HepG2 (cell line): ENCODE measurements at regions not wholly inside any gene's neighbourhood (a gene's known extent, or its start where the extent isn't known, plus 50 kb on each side); places are given as distances from the start of the nearest gene placed in this dataset.

Experiments used
- ATAC-seq: fragments of 200-7000 bp; cut with Tn5 transposase; 3 replicates; pipeline ENCODE4 v1.9.1; 2020; ENCODE audit warnings: mild to moderate bottlenecking, moderate library complexity
- BruUV-seq: library from RNA; stranded (reverse); fragments of 400-500 nt; replicated peaks from 2 replicates; lab custom pipeline; 2021; lab: Mats Ljungman, UMichigan
- CTCF ChIA-PET: fragments of 300-600 bp; formaldehyde crosslinking; extraction: SDS; loops from one replicate; lab custom pipeline; 2021; ENCODE audit warnings: low total read pairs, inconsistent platforms, low intra/inter-chr PET ratio; lab: Yijun Ruan, JAX
- POLR2A ChIA-PET: fragments of 350-600 bp; sonication (Branson Sonifier 250); formaldehyde crosslinking; loops from one replicate; lab custom pipeline; 2020; ENCODE audit warnings: antibody characterized with exemption, inconsistent platforms; lab: Yijun Ruan, JAX
- DNase-seq: peaks from one replicate; pipeline ENCODE4 v3.0.0-alpha.2; 2015; ENCODE audit warnings: low spot score
- FAIRE-seq: peaks from 3 replicates; lab custom pipeline; 2011; peaks lifted over from hg19 to GRCh38; lab: Jason Lieb, UNC
- H2AFZ ChIP-seq: one replicate; pipeline ENCODE4 v1.6.1; 2011; ENCODE audit warnings: low read length, inconsistent platforms
- H3K27ac ChIP-seq: fragments of 300-600 bp; 3 replicates; pipeline ENCODE4 v1.8.0; 2011; ENCODE audit warnings: mixed run types, mild to moderate bottlenecking, mixed read lengths, low read length, inconsistent platforms; ENCODE audit not compliant: insufficient read depth; ENCODE audit errors: extremely low read length
- H3K27me3 ChIP-seq, 2 experiments: fragments of 200-600 bp in 1 of 2; 2 replicates in 1 of 2; 3 replicates in 1 of 2; pipeline versions ENCODE4 v1.6.0 to v1.8.0; 2011; ENCODE audit warnings: low read length in 2 of 2, mild to moderate bottlenecking in 2 of 2, moderate library complexity in 2 of 2, inconsistent platforms in 1 of 2; ENCODE audit not compliant: insufficient read depth in 2 of 2, control insufficient read depth in 1 of 2
- H3K36me3 ChIP-seq, 2 experiments: fragments of 200-600 bp in 1 of 2; replicated peaks in 1 of 2; 2 replicates in 1 of 2; 3 replicates in 1 of 2; pipeline versions ENCODE4 v1.5.1 to v1.8.0; 2011; ENCODE audit warnings: low read length in 2 of 2, inconsistent platforms in 1 of 2; ENCODE audit not compliant: insufficient read depth in 2 of 2, control insufficient read depth in 1 of 2
- H3K4me1 ChIP-seq: 2 replicates; pipeline ENCODE4 v1.5.1; 2012; ENCODE audit warnings: low read length, inconsistent platforms; ENCODE audit not compliant: insufficient read depth
- H3K4me2 ChIP-seq: 2 replicates; pipeline ENCODE4 v1.6.0; 2011; ENCODE audit warnings: low read depth, low read length, inconsistent platforms
- H3K4me3 ChIP-seq, 3 experiments: fragments of 200-600 bp in 1 of 3; sonication (generic), shearing (Covaris generic) in 1 of 3; replicated peaks in 1 of 3; 2 replicates each; pipeline ENCODE4 v1.5.1; 2011 to 2016; ENCODE audit warnings: low read length in 3 of 3, inconsistent platforms in 2 of 3, low read depth in 2 of 3, mild to moderate bottlenecking in 2 of 3, control low read depth in 1 of 3, mixed read lengths in 1 of 3; ENCODE audit not compliant: insufficient read depth in 1 of 3
- H3K79me2 ChIP-seq: one replicate; pipeline ENCODE4 v1.6.1; 2011; ENCODE audit warnings: low read length, inconsistent platforms; ENCODE audit not compliant: insufficient read depth
- H3K9ac ChIP-seq: 2 replicates; pipeline ENCODE4 v1.6.0; 2011; ENCODE audit warnings: mild to moderate bottlenecking, low read depth, low read length, inconsistent platforms; ENCODE audit not compliant: insufficient read depth
- H3K9me3 ChIP-seq: 2 replicates; pipeline ENCODE4 v1.5.1; 2012; ENCODE audit warnings: mild to moderate bottlenecking, low read length
- H4K20me1 ChIP-seq: 2 replicates; pipeline ENCODE4 v1.6.0; 2011; ENCODE audit warnings: inconsistent platforms, mild to moderate bottlenecking, low read length, moderate library complexity; ENCODE audit not compliant: insufficient read depth
- BRCA1 ChIP-seq: sonication (generic); formaldehyde crosslinking; IDR thresholded peaks from 2 replicates; pipeline ENCODE4 v1.4.0; 2020; ENCODE audit warnings: missing genetic modification reagents
- CEBPB ChIP-seq: IDR thresholded peaks from 2 replicates; pipeline ENCODE4 v1.6.1; 2011; ENCODE audit warnings: low read depth, low read length, improper control_type of control experiment, borderline replicate concordance
- E2F1 ChIP-seq: sonication (generic); formaldehyde crosslinking; IDR thresholded peaks from 2 replicates; pipeline ENCODE4 v1.5.0; 2020; ENCODE audit warnings: missing genetic modification reagents
- EED ChIP-seq: sonication (generic); formaldehyde crosslinking; IDR thresholded peaks from 2 replicates; pipeline ENCODE4 v1.5.0; 2020; ENCODE audit warnings: mild to moderate bottlenecking, missing genetic modification reagents
- FLYWCH1 ChIP-seq: sonication (generic); formaldehyde crosslinking; IDR thresholded peaks from 2 replicates; pipeline ENCODE4 v1.8.1; 2023; ENCODE audit warnings: mild to moderate bottlenecking, missing genetic modification reagents
- HMGXB3 ChIP-seq: sonication (generic); formaldehyde crosslinking; IDR thresholded peaks from 2 replicates; pipeline ENCODE4 v1.4.0; 2020; ENCODE audit warnings: missing genetic modification reagents, borderline replicate concordance
- HNF1B ChIP-seq: sonication (generic); formaldehyde crosslinking; IDR thresholded peaks from 2 replicates; pipeline ENCODE4 v1.5.1; 2020; ENCODE audit warnings: mild to moderate bottlenecking, moderate library complexity, missing genetic modification reagents
- JUND ChIP-seq: sonication (generic); formaldehyde crosslinking; IDR thresholded peaks from 2 replicates; pipeline ENCODE4 v1.8.0; 2022; ENCODE audit warnings: mild to moderate bottlenecking, missing genetic modification reagents
- LCORL ChIP-seq, 2 experiments: fragments of 450-650 bp in 1 of 2; sonication (generic) in 1 of 2; formaldehyde crosslinking in 1 of 2; IDR thresholded peaks; 2 replicates each; pipeline versions ENCODE4 v1.5.0 to v1.6.1; 2017 to 2020; ENCODE audit warnings: antibody characterized with exemption in 1 of 2, missing genetic modification reagents in 1 of 2
- RBM22 ChIP-seq: fragments of 200-400 bp; formaldehyde crosslinking; optimal IDR thresholded peaks from 2 replicates; pipeline ENCODE3; 2017; ENCODE audit warnings: mild to moderate bottlenecking, low read length, moderate library complexity
- RFX3 ChIP-seq: IDR thresholded peaks from 2 replicates; pipeline ENCODE4 v1.6.1; 2016; ENCODE audit warnings: missing biosample characterization, missing genetic modification reagents
- TBP ChIP-seq: sonication (generic); formaldehyde crosslinking; IDR thresholded peaks from 2 replicates; pipeline ENCODE4 v1.5.0; 2020; ENCODE audit warnings: missing genetic modification reagents
- TCF7 ChIP-seq: sonication (generic); IDR thresholded peaks from 2 replicates; pipeline ENCODE4 v1.6.1; 2016; ENCODE audit warnings: antibody characterized with exemption, low read depth
- TEAD2 ChIP-seq: sonication (generic); formaldehyde crosslinking; IDR thresholded peaks from 2 replicates; pipeline ENCODE4 v1.9.0; 2021; ENCODE audit warnings: missing genetic modification reagents
- ZBTB1 ChIP-seq: sonication (generic); formaldehyde crosslinking; IDR thresholded peaks from 2 replicates; pipeline ENCODE4 v1.4.0; 2020; ENCODE audit warnings: missing genetic modification reagents, borderline replicate concordance
- ZNF564 ChIP-seq: sonication (generic); formaldehyde crosslinking; IDR thresholded peaks from 2 replicates; pipeline ENCODE4 v1.8.1; 2023; ENCODE audit warnings: mild to moderate bottlenecking, missing genetic modification reagents
- ZNF644 ChIP-seq: IDR thresholded peaks from 2 replicates; pipeline ENCODE4 v1.6.1; 2016; ENCODE audit warnings: low read depth
- ZNF674 ChIP-seq: sonication (generic); formaldehyde crosslinking; IDR thresholded peaks from 2 replicates; pipeline ENCODE4 v1.5.0; 2020; ENCODE audit warnings: low read depth, mild to moderate bottlenecking, missing genetic modification reagents
- WGBS: methylation state at CpG from one replicate; pipeline ENCODE4 v1.1.6; 2017; ENCODE audit warnings: low lambda C conversion rate; 5-methylcytosine and 5-hydroxymethylcytosine counted together
- in situ Hi-C: cut with HindIII; loops from 2 replicates; pipeline ENCODE4 v1.10.0; 2017; ENCODE audit warnings: low pct_unique_long_range_greater_than_20kb; ENCODE audit not compliant: extremely low pct_ligation_motif_present
- intact Hi-C: fragments of 100-400 bp; cut with micrococcal nuclease; formaldehyde crosslinking; loops from one replicate; pipeline ENCODE4 v1.10.0; 2022; ENCODE audit not compliant: unreplicated experiment

GRCh38 chr1:39116860-39117728, 87.4 kb upstream of the MACF1 start:
- WGBS, result 9% methylated on average over 3 of the region's 3 CpGs
- ChIA-PET POLR2A (interaction anchor here (0.8 to 2.2 kb wide), 5 partner anchors 9 to 41 kb away, joined by 3 to 15 read pairs (median 8); no protein-coding TSS in a partner anchor), CTCF (no interaction called here)
- H4K20me1 ChIP-seq, result no peaks in the 10 kb centered on the region
- FAIRE-seq (no peak), ATAC-seq (peak; percentile 75), DNase-seq (peak; percentile 84)
- 0 out of 5 replicates have a peak, but pooled peaks cover 0 to 3% of the 10 kb centered on the region in 2 experiments for H3K36me3 ChIP-seq
- no peak overlapping the region for H3K4me3 ChIP-seq
- intact Hi-C loops, result loop anchor here (2.0 kb wide), 1 partner anchor 16 kb away; no protein-coding TSS in a partner anchor
- H2AFZ ChIP-seq, result no peak overlapping the region
- no TSS peak for BruUV-seq
- H3K9me3 ChIP-seq, result no peaks in the 10 kb centered on the region
- H3K79me2 ChIP-seq, result peaks cover 8% of the 10 kb centered on the region
- H3K9ac ChIP-seq, result no peak overlapping the region
- in situ Hi-C loops, result no loop called here
- H3K4me1 ChIP-seq, result peaks cover 46% of the 10 kb centered on the region
- H3K27me3 ChIP-seq, result no peaks in the 10 kb centered on the region
- peak overlapping the region; percentile 33 for H3K27ac ChIP-seq
- H3K4me2 ChIP-seq, result peak overlapping the region; percentile 52
- TF ChIP-seq JUND (CRISPR knock-in tag) (peak; percentile 39; the same call in 1 of the 2 replicates), TEAD2 (no peak), ZNF564 (CRISPR knock-in tag) (no peak), CEBPB (no peak), EED (CRISPR knock-in tag) (no peak), E2F1 (CRISPR knock-in tag) (no peak), RBM22 (no peak), ZBTB1 (CRISPR knock-in tag) (no peak), HMGXB3 (CRISPR knock-in tag) (no peak), TBP (no peak), BRCA1 (CRISPR knock-in tag) (no peak), RFX3 (no peak), FLYWCH1 (CRISPR knock-in tag) (no peak), HNF1B (CRISPR knock-in tag) (no peak), ZNF644 (CRISPR knock-in tag) (no peak), TCF7 (peak; percentile 61), LCORL (IDR thresholded peaks at IDR 0.05) (peak; percentile 14; the same call in 1 of the 2 replicates), LCORL (CRISPR knock-in tag; IDR thresholded peaks at IDR 0.05) (peak; percentile 63; the same call in 1 of the 2 replicates), ZNF674 (no peak)
